ENCODE measurements at regions not wholly inside any gene's neighbourhood (a gene's known extent, or its start where the extent isn't known, plus 50 kb on each side); places are given as distances from the start of the nearest gene placed in this dataset.
"Not testable (repeated sequence)": the region's sequence is repeated elsewhere in the genome, so short reads cannot be mapped to it uniquely, and the experiment has no call there.

GRCh38 chr10:42187501-42188195 is 450.7 kb downstream of the ZNF33B start:
- not testable (repeated sequence) for DNase-seq (ENCODE audit: low read depth)

- not testable (repeated sequence) for DNase-seq (ENCODE audit: low read depth)
Measured at GRCh38 chr10:42177793-42178689, 460.3 kb downstream of the ZNF33B start.

GRCh38 chr10:42177077-42177792 is 461.1 kb downstream of the ZNF33B start:
- no peak for DNase-seq (ENCODE audit: low read depth)

GRCh38 chr10:42150428-42151061 is 487.8 kb downstream of the ZNF33B start:
- DNase-seq (ENCODE audit: low read depth), result no peak

GRCh38 chr10:42149722-42150427 is 488.5 kb downstream of the ZNF33B start:
- DNase-seq (ENCODE audit: low read depth), result no peak

GRCh38 chr10:42149027-42149700 is 489.2 kb downstream of the ZNF33B start:
- DNase-seq (ENCODE audit: low read depth), result no peak

GRCh38 chr10:42146165-42146564 is 492.2 kb downstream of the ZNF33B start:
- DNase-seq (ENCODE audit: low read depth), result not testable (repeated sequence)

- DNase-seq (ENCODE audit: low read depth), result not testable (repeated sequence)
Measured at GRCh38 chr10:42138023-42138422, 500.3 kb downstream of the ZNF33B start.

GRCh38 chr10:42113158-42113450 is 525.3 kb downstream of the ZNF33B start:
- no peak for DNase-seq (ENCODE audit: low read depth)

GRCh38 chr10:42112331-42113157 is 525.8 kb downstream of the ZNF33B start:
- no peak for DNase-seq (ENCODE audit: low read depth)

- DNase-seq (ENCODE audit: low read depth), result no peak
Measured at GRCh38 chr10:42111661-42112330, 526.6 kb downstream of the ZNF33B start.

GRCh38 chr10:42111076-42111475 is 527.3 kb downstream of the ZNF33B start:
- no peak for DNase-seq (ENCODE audit: low read depth)

Measured in stimulated activated CD8-positive, alpha-beta memory T cell treated with anti-CD3 and anti-CD28 coated beads, Interleukin-12 subunit alpha, Interleukin-12 subunit beta, amount 100 ng/mL, for 4 hours (primary cell).